SK-N-SH (cell line): ENCODE measurements at regions not wholly inside any gene's neighbourhood (a gene's known extent, or its start where the extent isn't known, plus 50 kb on each side); places are given as distances from the start of the nearest gene placed in this dataset.

Experiments
- CTCF ChIA-PET: fragments of 300-600, 350-600 bp; formaldehyde crosslinking; extraction: SDS; loops from one replicate; lab custom pipeline; 2021; lab: Yijun Ruan, JAX
- POLR2A ChIA-PET: fragments of 350-600 bp; sonication (Branson Sonifier 250); formaldehyde crosslinking; extraction: SDS; loops from one replicate; lab custom pipeline; 2020; ENCODE audit warnings: antibody characterized with exemption, inconsistent platforms; lab: Yijun Ruan, JAX
- DNase-seq: peaks from one replicate; pipeline ENCODE4 v3.0.0; 2012
- H2AFZ ChIP-seq: fragments of 200-600 bp; sonication (generic); 2 replicates; pipeline ENCODE4 v1.8.1; 2016; ENCODE audit warnings: antibody characterized with exemption, mild to moderate bottlenecking, low read depth
- H3F3A ChIP-seq: fragments of 200-600 bp; sonication (generic); replicated peaks from 2 replicates; pipeline ENCODE3; 2016; ENCODE audit warnings: antibody characterized with exemption, mild to moderate bottlenecking; ENCODE audit not compliant: insufficient read depth
- H3K27ac ChIP-seq, 2 experiments: fragments of 200-500 bp in 1 of 2; fragments of 200-600 bp in 1 of 2; sonication (Bioruptor generic) in 1 of 2; sonication (generic), shearing (Covaris generic) in 1 of 2; 2 replicates each; pipeline versions ENCODE4 v1.5.1 to v1.6.1; 2014 to 2016; ENCODE audit warnings: low read depth in 2 of 2, inconsistent platforms in 1 of 2, low read length in 1 of 2, mild to moderate bottlenecking in 1 of 2, mixed read lengths in 1 of 2
- H3K27me3 ChIP-seq: fragments of 200-600 bp; sonication (generic), shearing (Covaris generic); 2 replicates; pipeline ENCODE4 v1.6.1; 2016; ENCODE audit warnings: mixed run types; ENCODE audit not compliant: insufficient read depth
- H3K36me3 ChIP-seq, 2 experiments: fragments of 200-500 bp in 1 of 2; fragments of 200-600 bp in 1 of 2; sonication (Bioruptor generic) in 1 of 2; sonication (generic) in 1 of 2; replicated peaks in 1 of 2; 2 replicates each; pipeline versions ENCODE3 to v1.5.1; 2014 to 2016; ENCODE audit warnings: low read length in 1 of 2, mild to moderate bottlenecking in 1 of 2; ENCODE audit not compliant: insufficient read depth in 2 of 2, control insufficient read depth in 1 of 2
- H3K4me1 ChIP-seq, 2 experiments: fragments of 200-500 bp in 1 of 2; fragments of 200-600 bp in 1 of 2; sonication (Bioruptor generic) in 1 of 2; sonication (generic), shearing (Covaris generic) in 1 of 2; 2 replicates each; pipeline versions ENCODE4 v1.5.1 to v1.6.1; 2014 to 2016; ENCODE audit warnings: low read depth in 1 of 2, low read length in 1 of 2, mixed run types in 1 of 2; ENCODE audit not compliant: insufficient read depth in 2 of 2, control insufficient read depth in 1 of 2
- H3K4me2 ChIP-seq: fragments of 200-600 bp; sonication (generic), shearing (Covaris generic); 2 replicates; pipeline ENCODE4 v1.6.1; 2017; ENCODE audit warnings: mixed run types
- H3K4me3 ChIP-seq, 2 experiments: fragments of 200-500 bp in 1 of 2; fragments of 200-600 bp in 1 of 2; sonication (Bioruptor generic) in 1 of 2; sonication (generic), shearing (Covaris generic) in 1 of 2; 2 replicates each; pipeline versions ENCODE4 v1.5.1 to v1.8.1; 2014 to 2016; ENCODE audit warnings: low read depth in 2 of 2, inconsistent platforms in 1 of 2, low read length in 1 of 2, mild to moderate bottlenecking in 1 of 2, mixed read lengths in 1 of 2, moderate library complexity in 1 of 2
- H3K79me2 ChIP-seq: fragments of 200-600 bp; sonication (generic); 2 replicates; pipeline ENCODE4 v1.8.1; 2017; ENCODE audit warnings: mild to moderate bottlenecking; ENCODE audit not compliant: insufficient read depth
- H3K9ac ChIP-seq: fragments of 200-600 bp; sonication (generic); 2 replicates; pipeline ENCODE4 v1.6.1; 2017; ENCODE audit warnings: mixed run types
- H3K9me2 ChIP-seq: fragments of 200-600 bp; sonication (generic); 2 replicates; pipeline ENCODE4 v1.6.1; 2017; ENCODE audit warnings: mixed run types
- H3K9me3 ChIP-seq: fragments of 200-600 bp; sonication (generic); 2 replicates; pipeline ENCODE4 v1.6.1; 2017; ENCODE audit warnings: mixed run types, mild to moderate bottlenecking, moderate library complexity
- H4K20me1 ChIP-seq: fragments of 200-600 bp; sonication (generic); 2 replicates; pipeline ENCODE4 v1.6.1; 2017; ENCODE audit warnings: mild to moderate bottlenecking, mixed run types; ENCODE audit not compliant: insufficient read depth
- ELF1 ChIP-seq: IDR thresholded peaks from 2 replicates; pipeline ENCODE4 v1.4.0; 2012
- EP300 ChIP-seq, 2 experiments: IDR thresholded peaks; 2 replicates each; pipeline versions ENCODE4 v1.4.0 to v1.6.1; 2012; ENCODE audit warnings: borderline replicate concordance in 1 of 2, low read depth in 1 of 2, low read length in 1 of 2
- FOXJ3 ChIP-seq: sonication (generic); formaldehyde crosslinking; IDR thresholded peaks from 2 replicates; pipeline ENCODE4 v1.5.1; 2020; ENCODE audit warnings: mild to moderate bottlenecking, missing genetic modification reagents
- FOXM1 ChIP-seq: IDR thresholded peaks from 2 replicates; pipeline ENCODE4 v1.4.0; 2012; ENCODE audit warnings: low read depth, mild to moderate bottlenecking
- JUND ChIP-seq: IDR thresholded peaks from 2 replicates; pipeline ENCODE4 v1.4.0; 2012
- NFIC ChIP-seq: IDR thresholded peaks from 2 replicates; pipeline ENCODE4 v1.4.0; 2012; ENCODE audit warnings: borderline replicate concordance
- POLR2AphosphoS5 ChIP-seq: IDR thresholded peaks from 2 replicates; pipeline ENCODE4 v1.6.1; 2012; ENCODE audit warnings: low read depth, low read length
- RCOR1 ChIP-seq: fragments of 150-350 bp; IDR thresholded peaks from 2 replicates; pipeline ENCODE4 v1.6.1; 2017; ENCODE audit warnings: antibody characterized with exemption, low read length
- RXRA ChIP-seq: IDR thresholded peaks from 2 replicates; pipeline ENCODE4 v1.4.0; 2012; ENCODE audit warnings: low read depth, mild to moderate bottlenecking, borderline replicate concordance
- SIN3A ChIP-seq: IDR thresholded peaks from 2 replicates; pipeline ENCODE4 v1.6.1; 2012; ENCODE audit warnings: low read depth, mild to moderate bottlenecking, low read length, moderate library complexity, borderline replicate concordance
- TAF1 ChIP-seq: IDR thresholded peaks from 2 replicates; pipeline ENCODE4 v1.6.1; 2012; ENCODE audit warnings: low read depth, mild to moderate bottlenecking, low read length, moderate library complexity, borderline replicate concordance
- TEAD4 ChIP-seq: IDR thresholded peaks from 2 replicates; pipeline ENCODE4 v1.4.0; 2012; ENCODE audit warnings: mild to moderate bottlenecking, borderline replicate concordance; ENCODE audit not compliant: insufficient read depth
- YY1 ChIP-seq: IDR thresholded peaks from 2 replicates; pipeline ENCODE4 v1.4.0; 2012; ENCODE audit warnings: low read depth, mild to moderate bottlenecking
- WGBS: methylation state at CpG from one replicate; pipeline ENCODE4 v1.1.6; 2017; ENCODE audit warnings: low lambda C conversion rate; 5-methylcytosine and 5-hydroxymethylcytosine counted together
- TF ChIP-seq, protein P1 (sequence below): IDR thresholded peaks from 2 replicates; pipeline ENCODE4 v1.4.0; 2012; ENCODE audit warnings: low read depth, borderline replicate concordance
- TF ChIP-seq, protein P2 (sequence below): IDR thresholded peaks from 2 replicates; pipeline ENCODE4 v1.6.1; 2012; ENCODE audit warnings: mild to moderate bottlenecking, low read depth, low read length, moderate library complexity

DNA sequence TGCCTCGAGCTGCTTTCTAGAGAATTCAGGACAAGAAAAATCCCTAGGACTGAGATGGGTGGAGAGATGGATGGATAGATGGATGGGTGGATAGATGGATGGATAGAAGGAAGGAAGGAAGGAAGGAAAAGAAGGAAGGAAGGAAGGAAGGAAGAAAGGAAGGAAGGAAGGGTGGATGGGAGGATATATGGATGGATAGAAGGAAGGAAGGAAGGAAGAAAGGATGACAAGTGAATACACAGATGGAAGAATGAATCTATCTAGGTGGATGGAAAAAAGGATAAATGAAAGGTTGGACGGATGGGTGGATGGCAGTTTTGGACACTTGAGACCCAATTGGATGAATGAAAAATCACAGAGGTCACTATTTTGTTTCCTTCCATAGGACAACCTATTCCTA is 120.4 kb upstream of the KAZN start:
- no peak overlapping the region for H3K4me3 ChIP-seq
- TF ChIP-seq FOXJ3: no peak
- TF ChIP-seq TEAD4: no peak
- TF ChIP-seq, protein P1, sequence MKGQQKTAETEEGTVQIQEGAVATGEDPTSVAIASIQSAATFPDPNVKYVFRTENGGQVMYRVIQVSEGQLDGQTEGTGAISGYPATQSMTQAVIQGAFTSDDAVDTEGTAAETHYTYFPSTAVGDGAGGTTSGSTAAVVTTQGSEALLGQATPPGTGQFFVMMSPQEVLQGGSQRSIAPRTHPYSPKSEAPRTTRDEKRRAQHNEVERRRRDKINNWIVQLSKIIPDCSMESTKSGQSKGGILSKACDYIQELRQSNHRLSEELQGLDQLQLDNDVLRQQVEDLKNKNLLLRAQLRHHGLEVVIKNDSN: no peak
- TF ChIP-seq FOXM1: no peak
- no peak for TF ChIP-seq ELF1
- no peak for TF ChIP-seq EP300 (IDR thresholded peaks at IDR 0.05; ENCODE audit: borderline replicate concordance in 1 of 2, low read depth in 1 of 2, low read length in 1 of 2)
- TF ChIP-seq TAF1: no peak
- no peak for TF ChIP-seq JUND
- TF ChIP-seq YY1: no peak
- TF ChIP-seq, all 33 proteins: peak for 0
- no peak overlapping the region for H2AFZ ChIP-seq
- H3K9me3 ChIP-seq: no peaks in the 10 kb centered on the region
- no peaks in the 10 kb centered on the region for H3K4me1 ChIP-seq
- no peak for DNase-seq
- H3K9me2 ChIP-seq: no peaks in the 10 kb centered on the region
- H3F3A ChIP-seq: no peaks in the 10 kb centered on the region
- H3K36me3 ChIP-seq: no peaks in the 10 kb centered on the region
- H3K27ac ChIP-seq: no peak overlapping the region
- ChIA-PET CTCF (no interaction called here), POLR2A (no interaction called here)
- H3K9ac ChIP-seq: no peak overlapping the region
- WGBS: 7% methylated on average over 2 of the region's 2 CpGs
- no peaks in the 10 kb centered on the region for H4K20me1 ChIP-seq
- no peak overlapping the region for H3K4me2 ChIP-seq
- no peaks in the 10 kb centered on the region for H3K79me2 ChIP-seq
- H3K27me3 ChIP-seq: no peaks in the 10 kb centered on the region

DNA sequence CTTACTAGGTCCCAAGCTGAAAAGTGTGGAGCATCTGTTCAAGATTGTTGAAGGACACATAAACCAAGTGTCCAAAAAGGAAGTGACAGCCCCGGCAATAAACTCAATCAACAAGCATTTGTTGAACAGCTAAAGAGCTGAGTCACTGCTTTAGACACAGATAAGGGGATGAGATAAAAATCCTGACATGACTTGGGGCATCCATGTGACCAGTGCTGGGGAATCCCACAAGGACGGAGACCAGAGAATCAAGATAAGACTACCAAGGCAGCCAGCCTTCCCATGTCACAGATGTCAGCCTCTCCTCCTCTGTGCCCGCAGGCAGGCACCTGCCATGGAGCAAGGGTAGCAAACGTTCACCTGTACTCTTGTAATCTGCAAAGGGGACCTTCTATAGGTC is 118.6 kb upstream of the KAZN start:
- Histone ChIP-seq H4K20me1 (no peaks in the 10 kb centered on the region), H3K9me2 (no peaks in the 10 kb centered on the region), H3F3A (no peaks in the 10 kb centered on the region), H3K79me2 (no peaks in the 10 kb centered on the region), H2AFZ (no peak overlapping the region), H3K27ac (no peak overlapping the region), H3K27me3 (no peaks in the 10 kb centered on the region), H3K4me2 (no peak overlapping the region), H3K9ac (no peak overlapping the region)
- CTCF ChIA-PET: no interaction called here
- no peak for TF ChIP-seq RXRA
- TF ChIP-seq, all 33 proteins: peak for 0
- Histone ChIP-seq H3K36me3 (no peaks in the 10 kb centered on the region), H3K4me3 (no peak overlapping the region), H3K9me3 (no peaks in the 10 kb centered on the region), H3K4me1 (no peaks in the 10 kb centered on the region)
- POLR2A ChIA-PET: no interaction called here
- DNase-seq: no peak
- WGBS: 23% methylated on average over 1 of the region's 4 CpGs

DNA sequence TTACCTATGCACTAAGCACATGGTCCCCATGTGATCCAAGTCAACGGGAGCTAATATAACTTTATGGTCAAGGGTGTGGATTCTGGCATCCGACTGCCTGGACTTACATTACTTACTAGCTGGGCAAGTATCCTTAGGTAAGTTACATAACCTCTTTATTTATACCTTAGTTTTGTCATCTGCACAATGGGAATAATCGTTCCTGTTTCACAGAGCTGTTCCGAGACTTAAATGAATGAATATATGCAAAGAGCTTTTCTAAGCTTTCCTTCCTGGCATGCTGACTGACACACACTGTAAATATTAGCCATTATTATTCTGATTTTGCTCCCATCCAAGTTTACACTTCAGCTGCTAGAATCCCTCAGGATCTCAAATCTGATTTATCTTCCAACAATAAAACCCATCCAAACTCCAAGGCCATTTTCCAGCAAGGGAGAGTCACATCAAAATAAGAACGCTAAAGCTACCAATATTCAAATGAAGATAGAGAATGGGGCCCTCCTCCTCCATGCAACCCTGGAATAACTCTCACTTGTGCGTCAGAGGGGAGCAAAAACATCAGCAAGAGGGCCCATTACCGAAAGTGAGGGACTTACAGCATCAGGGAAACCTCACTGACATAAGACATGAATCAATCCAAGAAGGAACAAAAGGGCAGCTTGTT is 115.6 kb upstream of the KAZN start:
- Histone ChIP-seq H2AFZ (no peak overlapping the region), H3K9me2 (no peaks in the 10 kb centered on the region), H3K27ac (no peak overlapping the region), H3K36me3 (no peaks in the 10 kb centered on the region), H3K4me2 (no peak overlapping the region), H4K20me1 (no peaks in the 10 kb centered on the region), H3K27me3 (no peaks in the 10 kb centered on the region), H3K9me3 (no peaks in the 10 kb centered on the region), H3K79me2 (no peaks in the 10 kb centered on the region), H3K4me3 (no peak overlapping the region), H3F3A (no peaks in the 10 kb centered on the region), H3K9ac (no peak overlapping the region), H3K4me1 (no peaks in the 10 kb centered on the region)
- CTCF ChIA-PET: no interaction called here
- 14% methylated on average over 7 of the region's 7 CpGs for WGBS
- no peak for DNase-seq
- POLR2A ChIA-PET: no interaction called here
- TF ChIP-seq NFIC (no peak), RCOR1 (no peak), FOXJ3 (no peak), ELF1 (no peak), SIN3A (no peak), POLR2AphosphoS5 (no peak), YY1 (no peak), TAF1 (no peak)
- TF ChIP-seq, protein P2, sequence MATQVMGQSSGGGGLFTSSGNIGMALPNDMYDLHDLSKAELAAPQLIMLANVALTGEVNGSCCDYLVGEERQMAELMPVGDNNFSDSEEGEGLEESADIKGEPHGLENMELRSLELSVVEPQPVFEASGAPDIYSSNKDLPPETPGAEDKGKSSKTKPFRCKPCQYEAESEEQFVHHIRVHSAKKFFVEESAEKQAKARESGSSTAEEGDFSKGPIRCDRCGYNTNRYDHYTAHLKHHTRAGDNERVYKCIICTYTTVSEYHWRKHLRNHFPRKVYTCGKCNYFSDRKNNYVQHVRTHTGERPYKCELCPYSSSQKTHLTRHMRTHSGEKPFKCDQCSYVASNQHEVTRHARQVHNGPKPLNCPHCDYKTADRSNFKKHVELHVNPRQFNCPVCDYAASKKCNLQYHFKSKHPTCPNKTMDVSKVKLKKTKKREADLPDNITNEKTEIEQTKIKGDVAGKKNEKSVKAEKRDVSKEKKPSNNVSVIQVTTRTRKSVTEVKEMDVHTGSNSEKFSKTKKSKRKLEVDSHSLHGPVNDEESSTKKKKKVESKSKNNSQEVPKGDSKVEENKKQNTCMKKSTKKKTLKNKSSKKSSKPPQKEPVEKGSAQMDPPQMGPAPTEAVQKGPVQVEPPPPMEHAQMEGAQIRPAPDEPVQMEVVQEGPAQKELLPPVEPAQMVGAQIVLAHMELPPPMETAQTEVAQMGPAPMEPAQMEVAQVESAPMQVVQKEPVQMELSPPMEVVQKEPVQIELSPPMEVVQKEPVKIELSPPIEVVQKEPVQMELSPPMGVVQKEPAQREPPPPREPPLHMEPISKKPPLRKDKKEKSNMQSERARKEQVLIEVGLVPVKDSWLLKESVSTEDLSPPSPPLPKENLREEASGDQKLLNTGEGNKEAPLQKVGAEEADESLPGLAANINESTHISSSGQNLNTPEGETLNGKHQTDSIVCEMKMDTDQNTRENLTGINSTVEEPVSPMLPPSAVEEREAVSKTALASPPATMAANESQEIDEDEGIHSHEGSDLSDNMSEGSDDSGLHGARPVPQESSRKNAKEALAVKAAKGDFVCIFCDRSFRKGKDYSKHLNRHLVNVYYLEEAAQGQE: no peak
